ENCODE measurements at regions not wholly inside any gene's neighbourhood (a gene's known extent, or its start where the extent isn't known, plus 50 kb on each side); places are given as distances from the start of the nearest gene placed in this dataset.

DNA sequence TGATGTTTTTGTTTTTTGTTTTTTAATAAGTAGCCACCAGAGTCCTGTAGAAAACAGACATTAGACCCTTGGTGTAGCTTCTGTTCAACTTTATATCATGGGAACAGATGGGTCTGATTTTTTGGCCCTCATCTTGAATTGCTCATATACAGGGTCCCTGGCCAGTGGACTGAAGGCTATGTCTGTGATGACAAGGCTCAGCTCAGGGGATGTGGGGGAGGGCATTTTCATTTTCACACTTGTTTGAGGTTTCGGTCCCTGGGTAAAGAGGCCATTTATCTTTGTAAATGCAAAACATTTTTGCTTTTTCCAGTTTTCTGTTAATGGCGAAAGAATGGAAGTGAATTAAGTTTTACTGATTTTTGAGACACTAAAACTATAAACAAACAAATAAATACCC, 257.6 kb upstream of the PHYHIPL start:
- Histone ChIP-seq H3K27me3 (no peaks in the 10 kb centered on the region), H3K27ac (no peak overlapping the region), H3K9me3 (no peaks in the 10 kb centered on the region), H3K4me1 (peaks cover 0 to 17% (median 0%) of the 10 kb centered on the region in 3 donors), H3K36me3 (no peaks in the 10 kb centered on the region), H3K4me3 (no peak overlapping the region)
- 73 to 100% methylated on average over 2 of the region's 2 CpGs for WGBS, 2 donors (ENCODE audit: low coverage in 1 of 2)
- no peak for TF ChIP-seq POLR2AphosphoS5 (IDR thresholded peaks at IDR 0.05)
- TF ChIP-seq EP300 (IDR thresholded peaks at IDR 0.05): no peak
- no peak for TF ChIP-seq POLR2A (IDR thresholded peaks at IDR 0.05)
- TF ChIP-seq, protein P1, sequence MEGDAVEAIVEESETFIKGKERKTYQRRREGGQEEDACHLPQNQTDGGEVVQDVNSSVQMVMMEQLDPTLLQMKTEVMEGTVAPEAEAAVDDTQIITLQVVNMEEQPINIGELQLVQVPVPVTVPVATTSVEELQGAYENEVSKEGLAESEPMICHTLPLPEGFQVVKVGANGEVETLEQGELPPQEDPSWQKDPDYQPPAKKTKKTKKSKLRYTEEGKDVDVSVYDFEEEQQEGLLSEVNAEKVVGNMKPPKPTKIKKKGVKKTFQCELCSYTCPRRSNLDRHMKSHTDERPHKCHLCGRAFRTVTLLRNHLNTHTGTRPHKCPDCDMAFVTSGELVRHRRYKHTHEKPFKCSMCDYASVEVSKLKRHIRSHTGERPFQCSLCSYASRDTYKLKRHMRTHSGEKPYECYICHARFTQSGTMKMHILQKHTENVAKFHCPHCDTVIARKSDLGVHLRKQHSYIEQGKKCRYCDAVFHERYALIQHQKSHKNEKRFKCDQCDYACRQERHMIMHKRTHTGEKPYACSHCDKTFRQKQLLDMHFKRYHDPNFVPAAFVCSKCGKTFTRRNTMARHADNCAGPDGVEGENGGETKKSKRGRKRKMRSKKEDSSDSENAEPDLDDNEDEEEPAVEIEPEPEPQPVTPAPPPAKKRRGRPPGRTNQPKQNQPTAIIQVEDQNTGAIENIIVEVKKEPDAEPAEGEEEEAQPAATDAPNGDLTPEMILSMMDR (IDR thresholded peaks at IDR 0.05): no peak
- no peak for ATAC-seq

GRCh38 chr10:58919927-58920654, 256.4 kb upstream of the PHYHIPL start:
- no peak for TF ChIP-seq POLR2A (IDR thresholded peaks at IDR 0.05)
- TF ChIP-seq, protein P1 (IDR thresholded peaks at IDR 0.05): no peak
- TF ChIP-seq POLR2AphosphoS5 (IDR thresholded peaks at IDR 0.05): no peak
- no peak for TF ChIP-seq EP300 (IDR thresholded peaks at IDR 0.05)
- Histone ChIP-seq H3K4me3 (no peak overlapping the region), H3K9me3 (no peaks in the 10 kb centered on the region), H3K27me3 (no peaks in the 10 kb centered on the region), H3K36me3 (no peaks in the 10 kb centered on the region), H3K27ac (no peak overlapping the region), H3K4me1 (peaks cover 0 to 17% (median 0%) of the 10 kb centered on the region in 3 donors)
- 10 to 43% methylated on average over 3 of the region's 3 CpGs for WGBS, 2 donors (ENCODE audit: low coverage in 1 of 2)
- no peak for ATAC-seq

DNA sequence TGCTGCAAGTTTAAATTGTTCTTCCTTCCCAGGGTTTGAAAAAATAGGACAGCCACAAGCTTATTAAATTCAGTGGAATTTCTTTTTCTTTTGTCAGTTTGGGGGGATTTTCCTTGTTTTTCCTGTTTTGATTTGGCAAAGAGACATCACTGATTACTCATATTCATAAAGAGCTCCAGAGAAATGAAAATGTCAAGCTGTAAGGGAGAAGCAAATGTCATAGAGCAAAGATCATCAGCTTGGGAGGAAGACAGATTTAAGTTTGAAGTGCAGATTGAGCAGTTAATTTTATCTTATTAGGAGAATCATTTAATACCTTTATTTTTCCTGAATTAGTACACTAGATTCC, 255.8 kb upstream of the PHYHIPL start:
- no peak for TF ChIP-seq POLR2AphosphoS5 (IDR thresholded peaks at IDR 0.05)
- no peak for TF ChIP-seq POLR2A (IDR thresholded peaks at IDR 0.05)
- TF ChIP-seq EP300 (IDR thresholded peaks at IDR 0.05): no peak
- TF ChIP-seq, protein P1 (IDR thresholded peaks at IDR 0.05): no peak
- H3K27me3 ChIP-seq: no peaks in the 10 kb centered on the region
- no peaks in the 10 kb centered on the region for H3K9me3 ChIP-seq
- no peak overlapping the region for H3K27ac ChIP-seq
- no peaks in the 10 kb centered on the region for H3K36me3 ChIP-seq
- no peak for ATAC-seq
- peaks cover 0 to 17% (median 0%) of the 10 kb centered on the region in 3 donors for H3K4me1 ChIP-seq
- no peak overlapping the region for H3K4me3 ChIP-seq

- ATAC-seq: no peak
- Histone ChIP-seq H3K4me1 (peaks cover 0 to 17% (median 0%) of the 10 kb centered on the region in 3 donors), H3K27ac (no peak overlapping the region), H3K9me3 (no peaks in the 10 kb centered on the region), H3K36me3 (no peaks in the 10 kb centered on the region), H3K4me3 (no peak overlapping the region), H3K27me3 (no peaks in the 10 kb centered on the region)
- WGBS, 2 donors (ENCODE audit: low coverage in 1 of 2): 18 to 51% methylated on average over 2 of the region's 2 CpGs
- TF ChIP-seq POLR2AphosphoS5 (IDR thresholded peaks at IDR 0.05) (no peak), POLR2A (IDR thresholded peaks at IDR 0.05) (no peak)
- TF ChIP-seq, protein P1 (IDR thresholded peaks at IDR 0.05): no peak
Observed at GRCh38 chr10:58921421-58921855, 255.0 kb upstream of the PHYHIPL start.

DNA sequence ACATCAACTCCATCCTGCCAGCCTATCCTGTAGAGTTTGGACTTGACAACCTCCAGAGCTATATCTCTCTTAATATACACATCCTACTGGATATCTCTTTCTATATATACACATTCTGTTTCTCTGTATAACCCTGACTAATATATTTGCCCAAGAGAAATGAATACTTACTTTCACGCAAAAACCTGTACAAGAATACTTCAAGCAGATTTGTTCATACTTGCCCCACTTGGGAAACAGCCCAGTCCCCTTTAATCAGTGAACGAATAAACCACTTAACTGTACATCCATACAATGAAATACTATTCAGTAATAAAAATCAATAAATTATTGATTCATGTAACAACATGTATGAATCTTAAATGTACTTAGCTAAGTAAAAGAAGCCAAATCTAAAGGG, 251.1 kb upstream of the PHYHIPL start:
- peaks cover 0 to 12% (median 0%) of the 10 kb centered on the region in 3 donors for H3K4me1 ChIP-seq
- WGBS, 2 donors (ENCODE audit: low coverage in 1 of 2): 72 to 77% methylated on average over 2 of the region's 2 CpGs

More for the DNA sequence above, 251.1 kb upstream of the PHYHIPL start:
- Histone ChIP-seq H3K4me3 (no peak overlapping the region), H3K27me3 (no peaks in the 10 kb centered on the region), H3K36me3 (no peaks in the 10 kb centered on the region), H3K9me3 (peaks cover 0 to 13% (median 0%) of the 10 kb centered on the region in 3 donors), H3K27ac (no peak overlapping the region)
- TF ChIP-seq POLR2AphosphoS5 (IDR thresholded peaks at IDR 0.05): no peak
- no peak for TF ChIP-seq EP300 (IDR thresholded peaks at IDR 0.05)
- ATAC-seq: no peak
